ENCODE measurements at regions not wholly inside any gene's neighbourhood (a gene's known extent, or its start where the extent isn't known, plus 50 kb on each side); places are given as distances from the start of the nearest gene placed in this dataset.

DNA sequence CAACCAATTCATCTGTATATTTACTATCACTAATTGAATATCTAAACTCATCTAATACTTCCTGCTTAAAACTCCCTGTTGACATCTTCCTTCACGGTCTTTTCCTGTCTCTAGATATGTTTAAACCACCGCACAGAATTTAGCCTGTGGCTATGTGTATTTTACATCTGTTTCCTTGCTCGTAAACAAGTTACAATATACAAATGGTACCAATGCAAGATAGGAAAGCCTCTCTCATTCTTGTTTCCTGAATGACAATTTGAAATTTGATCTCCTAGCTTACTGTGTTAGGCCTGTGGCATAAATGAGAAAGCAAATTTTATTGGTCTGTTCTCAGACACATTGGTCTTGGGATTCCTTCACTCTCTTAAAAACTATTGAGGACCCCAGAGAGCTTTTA is 89.7 kb upstream of the PCDH7 start:
- TF ChIP-seq, protein P1, sequence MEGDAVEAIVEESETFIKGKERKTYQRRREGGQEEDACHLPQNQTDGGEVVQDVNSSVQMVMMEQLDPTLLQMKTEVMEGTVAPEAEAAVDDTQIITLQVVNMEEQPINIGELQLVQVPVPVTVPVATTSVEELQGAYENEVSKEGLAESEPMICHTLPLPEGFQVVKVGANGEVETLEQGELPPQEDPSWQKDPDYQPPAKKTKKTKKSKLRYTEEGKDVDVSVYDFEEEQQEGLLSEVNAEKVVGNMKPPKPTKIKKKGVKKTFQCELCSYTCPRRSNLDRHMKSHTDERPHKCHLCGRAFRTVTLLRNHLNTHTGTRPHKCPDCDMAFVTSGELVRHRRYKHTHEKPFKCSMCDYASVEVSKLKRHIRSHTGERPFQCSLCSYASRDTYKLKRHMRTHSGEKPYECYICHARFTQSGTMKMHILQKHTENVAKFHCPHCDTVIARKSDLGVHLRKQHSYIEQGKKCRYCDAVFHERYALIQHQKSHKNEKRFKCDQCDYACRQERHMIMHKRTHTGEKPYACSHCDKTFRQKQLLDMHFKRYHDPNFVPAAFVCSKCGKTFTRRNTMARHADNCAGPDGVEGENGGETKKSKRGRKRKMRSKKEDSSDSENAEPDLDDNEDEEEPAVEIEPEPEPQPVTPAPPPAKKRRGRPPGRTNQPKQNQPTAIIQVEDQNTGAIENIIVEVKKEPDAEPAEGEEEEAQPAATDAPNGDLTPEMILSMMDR (IDR thresholded peaks at IDR 0.05; ENCODE audit: low read depth, low read length) = no peak
- TF ChIP-seq, protein P2, sequence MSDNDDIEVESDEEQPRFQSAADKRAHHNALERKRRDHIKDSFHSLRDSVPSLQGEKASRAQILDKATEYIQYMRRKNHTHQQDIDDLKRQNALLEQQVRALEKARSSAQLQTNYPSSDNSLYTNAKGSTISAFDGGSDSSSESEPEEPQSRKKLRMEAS (IDR thresholded peaks at IDR 0.05; ENCODE audit: low read depth, low read length) = no peak
- TF ChIP-seq POLR2A (IDR thresholded peaks at IDR 0.05; ENCODE audit: extremely low read depth, insufficient read length) (no peak), MYC (IDR thresholded peaks at IDR 0.05; ENCODE audit: low read depth, low read length) (no peak)
